ENCODE measurements at regions not wholly inside any gene's neighbourhood (a gene's known extent, or its start where the extent isn't known, plus 50 kb on each side); places are given as distances from the start of the nearest gene placed in this dataset.

DNA sequence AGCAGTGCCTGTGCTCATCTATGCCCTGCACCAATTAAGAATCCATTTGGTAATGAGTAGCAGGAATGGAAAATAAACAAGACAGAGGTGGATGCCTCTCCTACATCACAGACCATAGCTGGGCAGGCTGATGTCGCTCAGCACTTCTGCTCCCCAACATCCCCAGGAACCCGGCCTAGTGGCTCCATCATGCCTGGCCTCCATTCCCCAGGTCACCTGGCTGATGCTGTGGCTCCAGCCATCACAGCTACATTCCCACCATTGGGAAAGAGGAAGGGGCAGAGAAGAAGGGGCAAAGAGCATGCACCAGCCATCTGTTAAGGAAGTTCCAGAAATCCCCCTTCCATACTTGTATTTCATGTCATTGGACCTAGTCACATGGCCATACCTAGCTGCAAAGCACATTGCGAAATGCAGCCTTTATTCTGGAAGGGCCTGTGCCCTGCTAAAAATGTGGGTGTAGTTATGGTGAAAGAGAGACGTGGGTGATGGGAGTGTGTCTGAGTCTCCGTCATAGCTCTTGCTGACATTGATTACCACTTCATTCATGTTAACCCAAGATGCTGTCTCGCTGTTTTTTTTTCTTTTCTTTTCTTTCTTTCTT, 86.1 kb upstream of the ADAMTS2 start:
- TF ChIP-seq POLR2A (IDR thresholded peaks at IDR 0.05; ENCODE audit: low read length) = no peak
- no peak for TF ChIP-seq GATA1 (IDR thresholded peaks at IDR 0.05; ENCODE audit: low read depth, low read length)
